Parathyroid adenoma (tissue), 2 donors: ENCODE measurements at regions not wholly inside any gene's neighbourhood (a gene's known extent, or its start where the extent isn't known, plus 50 kb on each side); places are given as distances from the start of the nearest gene placed in this dataset.

Source experiments
- H2AFZ ChIP-seq: fragments of 300-600 bp; sonication (generic); one replicate; pipeline ENCODE4 v1.7.0; 2017; ENCODE audit warnings: antibody characterized with exemption, mild to moderate bottlenecking
- H3K27ac ChIP-seq: fragments of 300-600 bp; sonication (generic); one replicate; pipeline ENCODE4 v1.7.0; 2017
- H3K27me3 ChIP-seq: fragments of 300-600 bp; sonication (generic); one replicate; pipeline ENCODE4 v1.7.0; 2017; ENCODE audit warnings: low read length; ENCODE audit not compliant: control insufficient read depth, insufficient read depth
- H3K36me3 ChIP-seq: fragments of 300-600 bp; sonication (generic); one replicate; pipeline ENCODE4 v1.7.0; 2017; ENCODE audit warnings: low read length; ENCODE audit not compliant: control insufficient read depth, insufficient read depth
- H3K4me1 ChIP-seq: fragments of 300-600 bp; sonication (generic); one replicate; pipeline ENCODE4 v1.7.0; 2017; ENCODE audit warnings: control low read depth
- H3K4me2 ChIP-seq: fragments of 300-600 bp; sonication (generic); one replicate; pipeline ENCODE4 v1.7.0; 2017; ENCODE audit warnings: low read length
- H3K4me3 ChIP-seq: fragments of 300-600 bp; sonication (generic); one replicate; pipeline ENCODE4 v1.7.0; 2017; ENCODE audit warnings: low read depth, low read length
- H3K79me2 ChIP-seq: fragments of 300-600 bp; sonication (generic); one replicate; pipeline ENCODE4 v1.7.0; 2017; ENCODE audit warnings: control low read depth
- H3K9ac ChIP-seq: fragments of 300-600 bp; sonication (generic); one replicate; pipeline ENCODE4 v1.7.0; 2017; ENCODE audit warnings: mild to moderate bottlenecking
- H3K9me3 ChIP-seq: fragments of 300-600 bp; sonication (generic); one replicate; pipeline ENCODE4 v1.7.0; 2017; ENCODE audit warnings: low read length; ENCODE audit not compliant: control insufficient read depth
- CTCF ChIP-seq: fragments of 300-600 bp; sonication (generic); IDR thresholded peaks from one replicate; pipeline ENCODE4 v1.7.0; 2017; ENCODE audit warnings: antibody characterized with exemption, mild to moderate bottlenecking
- donor health status: primary hyperparathyroidism.

DNA sequence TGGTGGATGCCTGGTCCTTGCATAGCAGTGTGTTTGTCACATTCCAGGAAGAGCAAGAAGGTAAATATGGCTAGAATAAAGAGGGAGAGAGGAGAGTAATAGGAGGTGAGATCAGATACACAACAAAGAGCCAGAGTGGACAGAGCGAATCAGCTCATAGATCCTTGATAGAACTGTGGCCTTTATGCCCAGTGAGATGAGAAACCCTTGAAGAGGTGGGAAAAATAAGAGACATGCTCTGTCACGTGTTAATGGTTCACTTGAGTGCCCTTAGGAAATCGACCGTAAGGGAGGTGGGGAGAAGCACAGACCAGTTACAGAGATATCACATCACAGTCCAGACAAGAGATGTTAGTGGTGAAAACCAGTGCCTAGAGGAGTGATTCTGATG, 84.7 kb upstream of the RAB27B start:
- Histone ChIP-seq H3K27ac (no peak overlapping the region), H3K4me2 (no peak overlapping the region), H3K27me3 (no peaks in the 10 kb centered on the region), H3K4me3 (no peak overlapping the region), H2AFZ (no peak overlapping the region), H3K79me2 (no peaks in the 10 kb centered on the region), H3K4me1 (no peaks in the 10 kb centered on the region), H3K36me3 (no peaks in the 10 kb centered on the region), H3K9ac (no peak overlapping the region), H3K9me3 (no peaks in the 10 kb centered on the region)
- no peak for TF ChIP-seq CTCF

- H3K4me2 ChIP-seq: no peak overlapping the region
- H3K4me3 ChIP-seq: no peak overlapping the region
- no peaks in the 10 kb centered on the region for H3K9me3 ChIP-seq
- no peak overlapping the region for H3K9ac ChIP-seq
- TF ChIP-seq CTCF: no peak
- no peaks in the 10 kb centered on the region for H3K27me3 ChIP-seq
- H3K79me2 ChIP-seq: no peaks in the 10 kb centered on the region
- no peaks in the 10 kb centered on the region for H3K36me3 ChIP-seq
- H2AFZ ChIP-seq: no peak overlapping the region
- H3K4me1 ChIP-seq: no peaks in the 10 kb centered on the region
- H3K27ac ChIP-seq: no peak overlapping the region
Observed at GRCh38 chr18:54749291-54749690, 79.0 kb upstream of the RAB27B start.

GRCh38 chr18:54750350-54750749, 77.9 kb upstream of the RAB27B start:
- H2AFZ ChIP-seq: no peak overlapping the region
- no peaks in the 10 kb centered on the region for H3K79me2 ChIP-seq
- no peak overlapping the region for H3K4me3 ChIP-seq
- no peak for TF ChIP-seq CTCF
- H3K4me1 ChIP-seq: no peaks in the 10 kb centered on the region
- no peak overlapping the region for H3K27ac ChIP-seq
- no peak overlapping the region for H3K4me2 ChIP-seq
- H3K27me3 ChIP-seq: no peaks in the 10 kb centered on the region
- no peaks in the 10 kb centered on the region for H3K9me3 ChIP-seq
- no peak overlapping the region for H3K9ac ChIP-seq
- no peaks in the 10 kb centered on the region for H3K36me3 ChIP-seq

- no peak overlapping the region for H3K4me2 ChIP-seq
- TF ChIP-seq CTCF: no peak
- H3K79me2 ChIP-seq: no peaks in the 10 kb centered on the region
- H3K27ac ChIP-seq: no peak overlapping the region
- no peaks in the 10 kb centered on the region for H3K27me3 ChIP-seq
- no peak overlapping the region for H2AFZ ChIP-seq
- no peak overlapping the region for H3K9ac ChIP-seq
- H3K4me1 ChIP-seq: no peaks in the 10 kb centered on the region
- H3K36me3 ChIP-seq: no peaks in the 10 kb centered on the region
- no peak overlapping the region for H3K4me3 ChIP-seq
- H3K9me3 ChIP-seq: no peaks in the 10 kb centered on the region
Observed at GRCh38 chr18:54752185-54752584, 76.1 kb upstream of the RAB27B start.

GRCh38 chr18:54755456-54755855, 72.8 kb upstream of the RAB27B start:
- H3K4me3 ChIP-seq: no peak overlapping the region
- no peaks in the 10 kb centered on the region for H3K36me3 ChIP-seq
- no peak overlapping the region for H3K27ac ChIP-seq
- no peaks in the 10 kb centered on the region for H3K79me2 ChIP-seq
- H3K4me1 ChIP-seq: no peaks in the 10 kb centered on the region
- H3K9me3 ChIP-seq: no peaks in the 10 kb centered on the region
- no peak overlapping the region for H3K9ac ChIP-seq
- no peak overlapping the region for H2AFZ ChIP-seq
- no peaks in the 10 kb centered on the region for H3K27me3 ChIP-seq
- TF ChIP-seq CTCF: no peak
- H3K4me2 ChIP-seq: no peak overlapping the region
